IMR-90 (cell line): ENCODE measurements at regions not wholly inside any gene's neighbourhood (a gene's known extent, or its start where the extent isn't known, plus 50 kb on each side); places are given as distances from the start of the nearest gene placed in this dataset.

ENCODE experiments used
- ATAC-seq: fragments of 200-7000 bp; cut with Tn5 transposase; 2 replicates; pipeline ENCODE4 v1.9.1; 2020; ENCODE audit warnings: low read depth, mild to moderate bottlenecking, moderate library complexity
- BruUV-seq: library from RNA; stranded (reverse); fragments of 400-500 nt; replicated peaks from 2 replicates; lab custom pipeline; 2021; lab: Mats Ljungman, UMichigan
- CTCF ChIA-PET: fragments of 300-600 bp; formaldehyde crosslinking; extraction: SDS; loops from one replicate; lab custom pipeline; 2021; ENCODE audit warnings: antibody characterized with exemption; lab: Yijun Ruan, JAX
- POLR2A ChIA-PET: fragments of 300-600 bp; sonication (Branson Sonifier 250); formaldehyde crosslinking; loops from one replicate; lab custom pipeline; 2022; ENCODE audit warnings: antibody characterized with exemption; ENCODE audit not compliant: unreplicated experiment; lab: Charles Lee
- DNase-seq: peaks from one replicate; pipeline ENCODE4 v3.0.0; 2013
- H2AFZ ChIP-seq: replicated peaks from 2 replicates; pipeline ENCODE3; 2013; ENCODE audit warnings: low read length, mild to moderate bottlenecking; ENCODE audit not compliant: poor library complexity
- H2AK5ac ChIP-seq: 2 replicates; pipeline ENCODE4 v1.6.1; 2013; ENCODE audit warnings: low read depth, low read length, inconsistent platforms
- H2AK9ac ChIP-seq: replicated peaks from 2 replicates; pipeline ENCODE3; 2013; ENCODE audit warnings: mild to moderate bottlenecking, low read depth, low read length, moderate library complexity; ENCODE audit not compliant: poor library complexity
- H2BK120ac ChIP-seq: 2 replicates; pipeline ENCODE4 v1.6.1; 2013; ENCODE audit warnings: low read depth, low read length, inconsistent platforms
- H2BK15ac ChIP-seq: 3 replicates; pipeline ENCODE4 v1.6.1; 2013; ENCODE audit warnings: low read depth, low read length, inconsistent platforms
- H2BK20ac ChIP-seq: 2 replicates; pipeline ENCODE4 v1.6.1; 2013; ENCODE audit warnings: low read depth, mild to moderate bottlenecking, inconsistent platforms, low read length, moderate library complexity
- H2BK5ac ChIP-seq: 2 replicates; pipeline ENCODE4 v1.6.1; 2013; ENCODE audit warnings: mild to moderate bottlenecking, low read depth, low read length, inconsistent platforms; ENCODE audit not compliant: poor library complexity, severe bottlenecking
- H3K14ac ChIP-seq: replicated peaks from 2 replicates; pipeline ENCODE4 v1.6.1; 2013; ENCODE audit warnings: low read depth, low read length, inconsistent platforms
- H3K18ac ChIP-seq: 2 replicates; pipeline ENCODE4 v1.6.1; 2013; ENCODE audit warnings: low read depth, low read length, control low read depth
- H3K23ac ChIP-seq: 2 replicates; pipeline ENCODE4 v1.6.1; 2013; ENCODE audit warnings: low read depth, low read length, inconsistent platforms
- H3K27ac ChIP-seq: 2 replicates; pipeline ENCODE4 v1.5.1; 2013; ENCODE audit warnings: mild to moderate bottlenecking, control low read depth, low read length; ENCODE audit not compliant: insufficient read depth
- H3K27me3 ChIP-seq: 2 replicates; pipeline ENCODE4 v1.6.1; 2013; ENCODE audit warnings: low read length; ENCODE audit not compliant: control insufficient read depth, insufficient read depth
- H3K36me3 ChIP-seq: 2 replicates; pipeline ENCODE4 v1.6.1; 2013; ENCODE audit warnings: low read length, mixed read lengths; ENCODE audit not compliant: control insufficient read depth, insufficient read depth
- H3K4ac ChIP-seq: 2 replicates; pipeline ENCODE4 v1.6.1; 2013; ENCODE audit warnings: low read depth, low read length, inconsistent platforms
- H3K4me1 ChIP-seq: 2 replicates; pipeline ENCODE4 v1.6.1; 2013; ENCODE audit warnings: low read length, mixed read lengths; ENCODE audit not compliant: control insufficient read depth, insufficient read depth
- H3K4me2 ChIP-seq: 2 replicates; pipeline ENCODE4 v1.6.1; 2013; ENCODE audit warnings: low read depth, mild to moderate bottlenecking, control low read depth, low read length, moderate library complexity
- H3K4me3 ChIP-seq: 2 replicates; pipeline ENCODE4 v1.5.1; 2013; ENCODE audit warnings: low read depth, mild to moderate bottlenecking, control low read depth, low read length, moderate library complexity; ENCODE audit not compliant: insufficient read depth
- H3K56ac ChIP-seq: 2 replicates; pipeline ENCODE4 v1.6.1; 2013; ENCODE audit warnings: low read length, inconsistent platforms; ENCODE audit not compliant: insufficient read depth; ENCODE audit errors: extremely low read depth
- H3K79me1 ChIP-seq, 2 experiments: 2 replicates each; pipeline ENCODE4 v1.6.1; 2013; ENCODE audit warnings: low read length in 2 of 2, inconsistent platforms in 1 of 2, low read depth in 1 of 2
- H3K9ac ChIP-seq: 2 replicates; pipeline ENCODE4 v1.6.1; 2013; ENCODE audit warnings: low read depth, low read length, control low read depth
- H3K9me1 ChIP-seq: 2 replicates; pipeline ENCODE4 v1.6.1; 2013; ENCODE audit warnings: low read length, inconsistent platforms; ENCODE audit not compliant: insufficient read depth
- H3K9me3 ChIP-seq: 2 replicates; pipeline ENCODE4 v1.6.1; 2013; ENCODE audit warnings: low read length; ENCODE audit not compliant: control insufficient read depth, insufficient read depth
- H4K20me1 ChIP-seq: 2 replicates; pipeline ENCODE4 v1.6.1; 2013; ENCODE audit warnings: low read length, inconsistent platforms; ENCODE audit not compliant: insufficient read depth
- H4K5ac ChIP-seq: 2 replicates; pipeline ENCODE4 v1.6.1; 2013; ENCODE audit warnings: mild to moderate bottlenecking, low read depth, low read length, control low read depth
- H4K8ac ChIP-seq, 2 experiments: 2 replicates each; pipeline ENCODE4 v1.6.1; 2013; ENCODE audit warnings: low read depth in 2 of 2, low read length in 2 of 2, control low read depth in 1 of 2, inconsistent platforms in 1 of 2
- H4K91ac ChIP-seq: 2 replicates; pipeline ENCODE4 v1.6.1; 2013; ENCODE audit warnings: low read depth, low read length, inconsistent platforms; ENCODE audit not compliant: insufficient read depth
- CEBPB ChIP-seq: IDR thresholded peaks from 2 replicates; pipeline ENCODE4 v1.6.1; 2012; ENCODE audit warnings: low read depth, low read length, improper control_type of control experiment
- CHD1 ChIP-seq: IDR thresholded peaks from 2 replicates; pipeline ENCODE4 v1.6.1; 2012; ENCODE audit warnings: low read depth, low read length, improper control_type of control experiment
- FOS ChIP-seq: fragments of 150-350 bp; IDR thresholded peaks from 2 replicates; pipeline ENCODE4 v1.6.1; 2016; ENCODE audit warnings: low read depth, low read length
- MAZ ChIP-seq: IDR thresholded peaks from 2 replicates; pipeline ENCODE4 v1.6.1; 2012; ENCODE audit warnings: low read depth, mild to moderate bottlenecking, low read length, improper control_type of control experiment, moderate library complexity, borderline replicate concordance
- MXI1 ChIP-seq: IDR thresholded peaks from 2 replicates; pipeline ENCODE4 v1.6.1; 2012; ENCODE audit warnings: low read depth, mild to moderate bottlenecking, low read length, moderate library complexity, borderline replicate concordance
- RCOR1 ChIP-seq: IDR thresholded peaks from 2 replicates; pipeline ENCODE4 v1.6.1; 2012; ENCODE audit warnings: mild to moderate bottlenecking, low read length, improper control_type of control experiment; ENCODE audit not compliant: insufficient replicate concordance
- dilution Hi-C: fragments of 300-500 bp; cut with HindIII; formaldehyde crosslinking; loops from one replicate; pipeline ENCODE4 v1.14.3; 2018; ENCODE audit warnings: low sequenced_read_pairs; ENCODE audit not compliant: unreplicated experiment
- in situ Hi-C: fragments of 300-500 bp; cut with MboI; formaldehyde crosslinking; loops from 3 replicates; pipeline ENCODE4 v1.14.3; 2019; ENCODE audit warnings: low sequenced_read_pairs, inconsistent platforms, mixed read lengths
- intact Hi-C: fragments of 100-400 bp; cut with micrococcal nuclease; formaldehyde crosslinking; loops from 2 replicates; pipeline ENCODE4 v1.10.0; 2022

GRCh38 chr9:80020530-80020929 lies 448.8 kb downstream of the TLE4 start:
- ChIA-PET CTCF (no interaction called here), POLR2A (no interaction called here)
- ATAC-seq (no peak), DNase-seq (no peak)
- dilution Hi-C loops (no loop called here), intact Hi-C loops (no loop called here), in situ Hi-C loops (no loop called here)
- no peaks in the 10 kb centered on the region for H3K27me3 ChIP-seq
- H2AK9ac ChIP-seq = no peak overlapping the region
- no peak overlapping the region for H3K4me2 ChIP-seq
- no peak overlapping the region for H3K56ac ChIP-seq
- BruUV-seq = no TSS peak
- no peaks in the 10 kb centered on the region for H3K4me1 ChIP-seq
- no peaks in the 10 kb centered on the region for H3K79me1 ChIP-seq
- H2BK20ac ChIP-seq = no peak overlapping the region
- H2AFZ ChIP-seq = no peak overlapping the region
- no peaks in the 10 kb centered on the region for H3K9me1 ChIP-seq
- H3K9me3 ChIP-seq = no peaks in the 10 kb centered on the region
- H3K23ac ChIP-seq = no peak overlapping the region
- H3K9ac ChIP-seq = no peak overlapping the region
- no peaks in the 10 kb centered on the region for H4K20me1 ChIP-seq
- no peak overlapping the region for H2AK5ac ChIP-seq
- H4K91ac ChIP-seq = no peak overlapping the region
- H2BK120ac ChIP-seq = no peak overlapping the region
- no peaks in the 10 kb centered on the region for H3K36me3 ChIP-seq
- no peak overlapping the region for H2BK5ac ChIP-seq
- H3K18ac ChIP-seq = no peak overlapping the region
- H3K4me3 ChIP-seq = no peak overlapping the region
- no peak overlapping the region for H3K4ac ChIP-seq
- no peak overlapping the region for H2BK15ac ChIP-seq
- no peak overlapping the region for H4K8ac ChIP-seq
- no peak overlapping the region for H4K5ac ChIP-seq
- H3K14ac ChIP-seq = no peak overlapping the region
- TF ChIP-seq CHD1 (no peak), MAZ (no peak), RCOR1 (no peak), CEBPB (no peak), MXI1 (no peak), FOS (no peak)
- H3K27ac ChIP-seq = no peak overlapping the region
